Keratinocyte (primary cell): ENCODE measurements at regions not wholly inside any gene's neighbourhood (a gene's known extent, or its start where the extent isn't known, plus 50 kb on each side); places are given as distances from the start of the nearest gene placed in this dataset.

Source experiments
- DNase-seq: peaks from one replicate; pipeline ENCODE4 v3.0.0-alpha.2; 2011; ENCODE audit warnings: low read depth, missing footprints, low spot score
- FAIRE-seq: peaks from 2 replicates; lab custom pipeline; 2011; peaks lifted over from hg19 to GRCh38; lab: Jason Lieb, UNC
- H2AFZ ChIP-seq: 2 replicates; pipeline ENCODE4 v1.6.0; 2012; ENCODE audit warnings: low read length, control low read depth, inconsistent platforms; ENCODE audit not compliant: control insufficient read depth
- H3K27ac ChIP-seq: 2 replicates; pipeline ENCODE4 v1.5.1; 2011; ENCODE audit warnings: low read length; ENCODE audit not compliant: control insufficient read depth, insufficient read depth
- H3K27me3 ChIP-seq: 3 replicates; pipeline ENCODE4 v1.6.0; 2011; ENCODE audit warnings: low read length; ENCODE audit not compliant: control insufficient read depth, insufficient read depth; ENCODE audit errors: extremely low read depth
- H3K36me3 ChIP-seq, 2 experiments: 2 replicates in 1 of 2; 3 replicates in 1 of 2; pipeline ENCODE4 v1.5.1; 2011; ENCODE audit warnings: low read length in 2 of 2, mild to moderate bottlenecking in 1 of 2; ENCODE audit not compliant: control insufficient read depth in 2 of 2, insufficient read depth in 2 of 2; ENCODE audit errors: extremely low read depth in 1 of 2
- H3K4me1 ChIP-seq: 3 replicates; pipeline ENCODE4 v1.5.1; 2011; ENCODE audit warnings: low read length; ENCODE audit not compliant: control insufficient read depth, insufficient read depth; ENCODE audit errors: extremely low read depth
- H3K4me2 ChIP-seq: 3 replicates; pipeline ENCODE4 v1.6.0; 2011; ENCODE audit warnings: low read depth, low read length; ENCODE audit not compliant: control insufficient read depth, insufficient read depth; ENCODE audit errors: extremely low read depth
- H3K4me3 ChIP-seq, 3 experiments: fragments of 200-600 bp in 1 of 3; sonication (generic) in 1 of 3; 2 replicates in 2 of 3; 3 replicates in 1 of 3; pipeline ENCODE4 v1.5.1; 2011 to 2016; ENCODE audit warnings: low read length in 3 of 3, mild to moderate bottlenecking in 3 of 3, control low read depth in 2 of 3, inconsistent platforms in 1 of 3, low read depth in 1 of 3, mixed read lengths in 1 of 3, mixed run types in 1 of 3, moderate library complexity in 1 of 3; ENCODE audit not compliant: control insufficient read depth in 2 of 3, insufficient read depth in 2 of 3; ENCODE audit errors: extremely low read depth in 1 of 3
- H3K79me2 ChIP-seq: 2 replicates; pipeline ENCODE4 v1.6.0; 2012; ENCODE audit warnings: low read length; ENCODE audit not compliant: control insufficient read depth, insufficient read depth
- H3K9ac ChIP-seq: 3 replicates; pipeline ENCODE4 v1.6.0; 2011; ENCODE audit warnings: low read length; ENCODE audit not compliant: control insufficient read depth, insufficient read depth; ENCODE audit errors: extremely low read depth
- H3K9me1 ChIP-seq: 3 replicates; pipeline ENCODE4 v1.6.0; 2011; ENCODE audit warnings: low read length; ENCODE audit not compliant: control insufficient read depth, insufficient read depth; ENCODE audit errors: extremely low read depth
- H3K9me3 ChIP-seq: 2 replicates; pipeline ENCODE4 v1.5.1; 2012; ENCODE audit warnings: low read depth, low read length; ENCODE audit not compliant: control insufficient read depth
- H4K20me1 ChIP-seq: 3 replicates; pipeline ENCODE4 v1.6.0; 2011; ENCODE audit warnings: low read length; ENCODE audit not compliant: control insufficient read depth, insufficient read depth; ENCODE audit errors: extremely low read depth
- EZH2 ChIP-seq: IDR thresholded peaks from one replicate; pipeline ENCODE4 v1.6.1; 2012; ENCODE audit warnings: inconsistent platforms, mild to moderate bottlenecking, low read length, moderate library complexity
- dilution Hi-C: fragments of 300-500 bp; cut with MboI; formaldehyde crosslinking; loops from one replicate; pipeline ENCODE4 v1.7.0; 2020; ENCODE audit warnings: low sequenced_read_pairs; ENCODE audit not compliant: extremely low pct_ligation_motif_present
- TF ChIP-seq, protein P1 (sequence below), 3 experiments: IDR thresholded peaks in 1 of 3; conservative IDR thresholded peaks in 1 of 3; optimal IDR thresholded peaks in 1 of 3; 2 replicates in 2 of 3; 3 replicates in 1 of 3; pipeline versions ENCODE3 to v1.5.1; 2011; ENCODE audit warnings: low read length in 3 of 3, mild to moderate bottlenecking in 3 of 3, moderate library complexity in 2 of 3, control low read depth in 1 of 3, inconsistent platforms in 1 of 3; ENCODE audit not compliant: insufficient read depth in 2 of 3; ENCODE audit errors: extremely low read depth in 1 of 3

DNA sequence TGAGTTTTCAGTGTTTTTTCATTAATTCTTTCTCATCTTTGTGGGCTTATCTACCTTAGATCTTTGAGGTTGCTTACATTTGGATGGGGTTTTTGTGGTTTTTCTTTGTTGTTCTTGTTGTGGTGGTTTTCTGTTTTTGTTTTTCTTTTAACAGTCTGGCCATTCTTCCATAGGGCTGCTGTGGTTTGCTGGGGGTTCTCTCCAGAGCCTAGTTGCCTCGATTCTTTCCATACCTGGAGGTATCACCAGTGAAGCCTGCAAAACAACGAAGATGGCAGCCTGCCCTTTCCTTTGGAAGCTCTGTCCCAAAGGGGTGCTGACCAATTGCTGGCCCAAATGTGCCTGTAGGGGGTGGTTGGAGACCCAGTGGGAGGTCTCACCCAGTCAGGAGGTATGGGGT lies 168.6 kb upstream of the CLNK start:
- DNase-seq (no peak), FAIRE-seq (no peak)
- Histone ChIP-seq H4K20me1 (no peaks in the 10 kb centered on the region), H3K9me1 (no peaks in the 10 kb centered on the region), H3K27ac (no peak overlapping the region), H3K79me2 (no peaks in the 10 kb centered on the region), H2AFZ (no peak overlapping the region), H3K9ac (no peak overlapping the region), H3K4me2 (no peak overlapping the region), H3K27me3 (no peaks in the 10 kb centered on the region), H3K36me3 (no peaks in the 10 kb centered on the region), H3K4me3 (no peak overlapping the region), H3K9me3 (no peaks in the 10 kb centered on the region), H3K4me1 (no peaks in the 10 kb centered on the region)
- dilution Hi-C loops = no loop called here
- TF ChIP-seq, protein P1, sequence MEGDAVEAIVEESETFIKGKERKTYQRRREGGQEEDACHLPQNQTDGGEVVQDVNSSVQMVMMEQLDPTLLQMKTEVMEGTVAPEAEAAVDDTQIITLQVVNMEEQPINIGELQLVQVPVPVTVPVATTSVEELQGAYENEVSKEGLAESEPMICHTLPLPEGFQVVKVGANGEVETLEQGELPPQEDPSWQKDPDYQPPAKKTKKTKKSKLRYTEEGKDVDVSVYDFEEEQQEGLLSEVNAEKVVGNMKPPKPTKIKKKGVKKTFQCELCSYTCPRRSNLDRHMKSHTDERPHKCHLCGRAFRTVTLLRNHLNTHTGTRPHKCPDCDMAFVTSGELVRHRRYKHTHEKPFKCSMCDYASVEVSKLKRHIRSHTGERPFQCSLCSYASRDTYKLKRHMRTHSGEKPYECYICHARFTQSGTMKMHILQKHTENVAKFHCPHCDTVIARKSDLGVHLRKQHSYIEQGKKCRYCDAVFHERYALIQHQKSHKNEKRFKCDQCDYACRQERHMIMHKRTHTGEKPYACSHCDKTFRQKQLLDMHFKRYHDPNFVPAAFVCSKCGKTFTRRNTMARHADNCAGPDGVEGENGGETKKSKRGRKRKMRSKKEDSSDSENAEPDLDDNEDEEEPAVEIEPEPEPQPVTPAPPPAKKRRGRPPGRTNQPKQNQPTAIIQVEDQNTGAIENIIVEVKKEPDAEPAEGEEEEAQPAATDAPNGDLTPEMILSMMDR (optimal IDR thresholded peaks at IDR 0.05 in 1 of 3, IDR thresholded peaks at IDR 0.05 in 1 of 3, conservative IDR thresholded peaks at IDR 0.05 in 1 of 3; ENCODE audit: extremely low read depth in 1 of 3, insufficient read depth in 2 of 3, low read length in 3 of 3) = no peak

DNA sequence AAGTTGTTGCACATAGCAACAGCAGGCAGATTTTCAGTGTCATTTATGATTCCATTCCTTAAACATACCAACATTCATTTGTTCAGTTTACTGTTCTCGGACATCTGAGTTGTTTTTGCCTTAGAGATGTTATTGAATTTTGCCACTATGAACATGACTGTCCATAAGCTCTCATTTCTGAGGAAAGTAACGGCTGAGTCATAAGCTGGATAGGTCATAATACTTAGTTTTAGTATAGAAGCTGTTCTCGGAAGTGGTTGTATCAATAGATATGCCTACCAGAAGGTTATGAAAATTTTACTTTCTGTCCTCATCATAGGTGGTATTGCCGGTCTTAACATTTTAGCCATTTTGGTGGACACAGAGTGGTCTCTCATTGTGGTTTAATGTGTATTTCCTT lies 157.1 kb upstream of the CLNK start:
- no peak for FAIRE-seq
- no peaks in the 10 kb centered on the region for H3K36me3 ChIP-seq
- H3K27ac ChIP-seq = no peak overlapping the region
- no peaks in the 10 kb centered on the region for H4K20me1 ChIP-seq
- H3K4me3 ChIP-seq = no peak overlapping the region
- no peak overlapping the region for H3K4me2 ChIP-seq
- H3K27me3 ChIP-seq = no peaks in the 10 kb centered on the region
- no peak for TF ChIP-seq EZH2
- TF ChIP-seq, protein P1 (optimal IDR thresholded peaks at IDR 0.05 in 1 of 3, IDR thresholded peaks at IDR 0.05 in 1 of 3, conservative IDR thresholded peaks at IDR 0.05 in 1 of 3; ENCODE audit: extremely low read depth in 1 of 3, insufficient read depth in 2 of 3, low read length in 3 of 3) = no peak
- H3K9me1 ChIP-seq = no peaks in the 10 kb centered on the region
- no peaks in the 10 kb centered on the region for H3K4me1 ChIP-seq
- no peaks in the 10 kb centered on the region for H3K9me3 ChIP-seq
- dilution Hi-C loops = no loop called here
- DNase-seq = no peak
- H2AFZ ChIP-seq = no peak overlapping the region
- H3K9ac ChIP-seq = no peak overlapping the region
- no peaks in the 10 kb centered on the region for H3K79me2 ChIP-seq
